Umbilical cord (tissue), 1 donor: ENCODE measurements at regions not wholly inside any gene's neighbourhood (a gene's known extent, or its start where the extent isn't known, plus 50 kb on each side); places are given as distances from the start of the nearest gene placed in this dataset.

Experiments
- DNase-seq: peaks from one replicate; pipeline ENCODE4 v3.0.0-alpha.2; 2015; ENCODE audit warnings: low spot score

- DNase-seq: peak; percentile 71
These were observed 302.7 kb upstream of the ZFP64 start for GRCh38 chr20:52494244-52494643.

- DNase-seq: peak; percentile 52
These were observed 301.7 kb upstream of the ZFP64 start for GRCh38 chr20:52493171-52493721.

- DNase-seq: peak; percentile 26
These were observed 299.3 kb upstream of the ZFP64 start for GRCh38 chr20:52490711-52491430.

GRCh38 chr20:52484438-52484837 is 292.9 kb upstream of the ZFP64 start:
- DNase-seq: no peak

- no peak for DNase-seq
These were observed 291.8 kb upstream of the ZFP64 start for GRCh38 chr20:52483382-52483781.

GRCh38 chr20:52482044-52482443 is 290.5 kb upstream of the ZFP64 start:
- DNase-seq: no peak

GRCh38 chr20:52481443-52481842 is 289.9 kb upstream of the ZFP64 start:
- DNase-seq: peak; percentile 91

- DNase-seq: peak; percentile 55
These were observed 284.6 kb upstream of the ZFP64 start for GRCh38 chr20:52476074-52476750.

GRCh38 chr20:52473186-52473585 is 281.6 kb upstream of the ZFP64 start:
- no peak for DNase-seq

- DNase-seq: no peak
These were observed 279.0 kb upstream of the ZFP64 start for GRCh38 chr20:52470561-52470960.

GRCh38 chr20:52469128-52469527 is 277.5 kb upstream of the ZFP64 start:
- no peak for DNase-seq

GRCh38 chr20:52465991-52466390 is 274.4 kb upstream of the ZFP64 start:
- no peak for DNase-seq

- DNase-seq: no peak
These were observed 270.0 kb upstream of the ZFP64 start for GRCh38 chr20:52461582-52461981.

- no peak for DNase-seq
These were observed 267.6 kb upstream of the ZFP64 start for GRCh38 chr20:52459150-52459549.

- DNase-seq: no peak
These were observed 266.2 kb upstream of the ZFP64 start for GRCh38 chr20:52457826-52458225.

- DNase-seq: no peak
These were observed 263.1 kb upstream of the ZFP64 start for GRCh38 chr20:52454660-52455059.

- DNase-seq: no peak
These were observed 257.1 kb upstream of the ZFP64 start for GRCh38 chr20:52448513-52449232.

- no peak for DNase-seq
These were observed 255.6 kb upstream of the ZFP64 start for GRCh38 chr20:52447225-52447551.

- DNase-seq: no peak
These were observed 255.0 kb upstream of the ZFP64 start for GRCh38 chr20:52446421-52447224.

- DNase-seq: no peak
These were observed 252.9 kb upstream of the ZFP64 start for GRCh38 chr20:52444455-52444854.

- DNase-seq: no peak
These were observed 252.3 kb upstream of the ZFP64 start for GRCh38 chr20:52443874-52444273.

GRCh38 chr20:52441710-52442109 is 250.1 kb upstream of the ZFP64 start:
- no peak for DNase-seq
